Suprapubic skin (tissue), 4 donors: ENCODE measurements at regions not wholly inside any gene's neighbourhood (a gene's known extent, or its start where the extent isn't known, plus 50 kb on each side); places are given as distances from the start of the nearest gene placed in this dataset.
"Not testable (repeated sequence)": the region's sequence is repeated elsewhere in the genome, so short reads cannot be mapped to it uniquely, and the experiment has no call there.

Experiments used
- DNase-seq, 2 donors: peaks; one replicate each; pipeline ENCODE4 v3.0.0-alpha.2; 2019; ENCODE audit warnings: low spot score in 2 of 2
- H3K27ac ChIP-seq: fragments of 200-600 bp; sonication (generic); one replicate; pipeline ENCODE4 v1.5.1; 2019
- H3K27me3 ChIP-seq: fragments of 200-600 bp; sonication (generic); one replicate; pipeline ENCODE4 v1.5.1; 2019
- H3K36me3 ChIP-seq: fragments of 200-600 bp; sonication (generic); one replicate; pipeline ENCODE4 v1.5.1; 2019
- H3K4me1 ChIP-seq: fragments of 200-600 bp; sonication (generic); one replicate; pipeline ENCODE4 v1.5.1; 2019
- H3K4me3 ChIP-seq: fragments of 200-600 bp; sonication (generic); one replicate; pipeline ENCODE4 v1.5.1; 2019; ENCODE audit warnings: mild to moderate bottlenecking
- H3K9me3 ChIP-seq: fragments of 200-600 bp; sonication (generic); one replicate; pipeline ENCODE4 v1.5.1; 2019
- WGBS: methylation state at CpG from one replicate; pipeline ENCODE4 v1.1.5; 2018; 5-methylcytosine and 5-hydroxymethylcytosine counted together

- 100% methylated on average over 1 of the region's 21 CpGs for WGBS
- not testable (repeated sequence) for H3K9me3 ChIP-seq, H3K4me3 ChIP-seq, H3K4me1 ChIP-seq, H3K36me3 ChIP-seq, H3K27ac ChIP-seq, H3K27me3 ChIP-seq, DNase-seq
Observed at GRCh38 chr12:9420817-9421519, 186.7 kb downstream of the KLRB1 start.

DNA sequence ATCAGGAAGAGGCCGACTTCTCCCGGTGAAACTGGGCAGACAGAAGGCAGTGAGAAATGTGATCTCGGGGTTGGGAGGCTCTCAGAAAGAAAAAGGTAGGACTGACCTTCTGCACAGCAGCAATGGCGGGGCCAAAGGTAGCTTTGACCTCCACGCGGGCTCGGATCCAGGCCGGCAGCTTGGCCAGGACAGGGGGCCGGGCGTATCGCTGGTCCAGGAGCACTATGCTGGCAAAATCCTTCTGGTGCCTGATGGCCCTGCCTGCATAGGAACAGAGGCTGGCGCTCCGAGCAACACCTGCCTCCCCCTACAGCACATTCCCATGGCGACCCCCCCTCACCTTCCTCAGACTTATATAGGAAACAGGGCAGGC lies 189.1 kb downstream of the KLRB1 start:
- not testable (repeated sequence) for H3K4me1 ChIP-seq, H3K4me3 ChIP-seq, H3K27me3 ChIP-seq, H3K27ac ChIP-seq, H3K9me3 ChIP-seq, DNase-seq, H3K36me3 ChIP-seq
- WGBS: 100% methylated on average over 1 of the region's 14 CpGs

GRCh38 chr12:9417947-9418668 lies 189.6 kb downstream of the KLRB1 start:
- DNase-seq, H3K36me3 ChIP-seq, H3K27me3 ChIP-seq, H3K4me3 ChIP-seq, H3K27ac ChIP-seq, H3K9me3 ChIP-seq, H3K4me1 ChIP-seq: not testable (repeated sequence)
- no CpG with 5 or more reads among the region's 16 CpGs for WGBS

GRCh38 chr12:9417341-9417740 lies 190.4 kb downstream of the KLRB1 start:
- not testable (repeated sequence) for H3K4me3 ChIP-seq, H3K27ac ChIP-seq, H3K36me3 ChIP-seq, DNase-seq, H3K9me3 ChIP-seq, H3K4me1 ChIP-seq, H3K27me3 ChIP-seq
- WGBS: 100% methylated on average over 5 of the region's 13 CpGs

DNA sequence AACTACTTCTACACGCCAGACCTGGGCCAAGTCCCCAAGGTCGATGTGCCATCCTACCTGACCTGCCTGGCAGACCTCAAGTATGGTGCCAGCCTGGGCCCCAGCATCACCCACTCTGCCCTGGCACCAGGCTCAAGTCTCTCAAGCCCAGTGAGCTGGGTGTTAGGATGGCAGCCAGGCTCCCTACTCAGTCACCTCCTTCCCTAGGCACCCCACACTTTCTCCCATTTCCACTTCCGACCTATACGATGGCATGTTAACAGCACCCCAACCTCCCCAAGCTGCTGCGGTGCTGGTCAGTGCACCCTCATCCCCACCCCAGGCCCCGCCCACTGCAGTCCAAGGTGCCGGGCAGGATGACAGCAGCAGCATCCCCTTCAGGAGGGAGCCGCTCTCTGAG lies 191.4 kb downstream of the KLRB1 start:
- not testable (repeated sequence) for H3K27me3 ChIP-seq, H3K27ac ChIP-seq, H3K9me3 ChIP-seq, H3K4me1 ChIP-seq, H3K4me3 ChIP-seq, DNase-seq, H3K36me3 ChIP-seq
- WGBS: 81% methylated on average over 7 of the region's 8 CpGs

GRCh38 chr12:9415898-9416297 lies 191.8 kb downstream of the KLRB1 start:
- H3K27ac ChIP-seq, H3K4me3 ChIP-seq, H3K9me3 ChIP-seq, H3K27me3 ChIP-seq, DNase-seq, H3K36me3 ChIP-seq, H3K4me1 ChIP-seq: not testable (repeated sequence)
- no CpG with 5 or more reads among the region's 3 CpGs for WGBS

- H3K27me3 ChIP-seq, H3K4me1 ChIP-seq, H3K9me3 ChIP-seq, DNase-seq, H3K4me3 ChIP-seq, H3K27ac ChIP-seq, H3K36me3 ChIP-seq: not testable (repeated sequence)
- 78% methylated on average over 7 of the region's 7 CpGs for WGBS
Observed at GRCh38 chr12:9413862-9414261, 193.9 kb downstream of the KLRB1 start.

DNA sequence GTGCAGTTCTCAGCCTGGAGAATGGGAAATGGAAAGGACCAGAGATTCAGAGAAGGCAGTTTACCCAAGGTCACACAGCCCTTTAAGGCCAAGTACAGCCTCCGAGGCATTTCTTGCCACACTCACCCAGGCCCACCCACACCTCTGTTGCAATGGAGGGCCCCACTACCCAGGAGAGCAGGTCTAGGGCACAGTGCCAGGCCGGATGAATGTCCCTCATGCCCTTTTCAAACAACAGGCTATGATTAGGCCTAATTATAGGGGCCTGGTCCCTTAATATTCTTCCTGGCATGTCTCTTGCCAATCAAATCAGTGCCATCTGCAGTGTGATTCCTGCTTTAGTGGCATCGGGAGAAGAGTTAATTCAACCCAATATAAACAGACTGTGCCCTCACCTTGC lies 195.3 kb downstream of the KLRB1 start:
- H3K36me3 ChIP-seq: not testable (repeated sequence)

GRCh38 chr12:9411616-9412268 lies 196.0 kb downstream of the KLRB1 start:
- not testable (repeated sequence) for H3K4me3 ChIP-seq, H3K4me1 ChIP-seq, H3K27ac ChIP-seq, H3K9me3 ChIP-seq, H3K36me3 ChIP-seq, H3K27me3 ChIP-seq, DNase-seq
- WGBS: 62% methylated on average over 7 of the region's 7 CpGs

More for the DNA sequence above, 195.3 kb downstream of the KLRB1 start:
- H3K27me3 ChIP-seq, H3K9me3 ChIP-seq, H3K4me3 ChIP-seq, DNase-seq, H3K27ac ChIP-seq, H3K4me1 ChIP-seq: not testable (repeated sequence)
- 97% methylated on average over 3 of the region's 3 CpGs for WGBS

DNA sequence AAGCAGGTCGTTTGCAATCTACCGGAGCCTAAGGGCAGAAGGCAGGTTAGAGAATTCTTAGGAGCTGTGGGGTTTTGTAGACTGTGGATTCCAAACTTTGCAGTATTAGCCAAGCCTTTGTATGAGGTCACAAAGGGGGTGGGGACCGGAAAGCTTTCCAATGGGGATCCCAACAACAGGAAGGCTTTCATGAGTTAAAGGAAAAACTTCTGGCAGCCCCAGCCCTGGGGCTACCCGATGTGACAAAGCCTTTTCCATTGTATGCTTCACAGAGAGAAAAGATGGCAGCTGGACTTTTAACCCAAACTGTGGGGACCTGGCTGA lies 199.2 kb upstream of the PZP start:
- peak overlapping the region; percentile 39 for H3K4me3 ChIP-seq
- H3K27ac ChIP-seq: not testable (repeated sequence)

More for the DNA sequence above, 199.2 kb upstream of the PZP start:
- 62% methylated on average over 4 of the region's 4 CpGs for WGBS
- H3K9me3 ChIP-seq, DNase-seq, H3K4me1 ChIP-seq, H3K36me3 ChIP-seq, H3K27me3 ChIP-seq: not testable (repeated sequence)
